ENCODE measurements at regions not wholly inside any gene's neighbourhood (a gene's known extent, or its start where the extent isn't known, plus 50 kb on each side); places are given as distances from the start of the nearest gene placed in this dataset.

DNA sequence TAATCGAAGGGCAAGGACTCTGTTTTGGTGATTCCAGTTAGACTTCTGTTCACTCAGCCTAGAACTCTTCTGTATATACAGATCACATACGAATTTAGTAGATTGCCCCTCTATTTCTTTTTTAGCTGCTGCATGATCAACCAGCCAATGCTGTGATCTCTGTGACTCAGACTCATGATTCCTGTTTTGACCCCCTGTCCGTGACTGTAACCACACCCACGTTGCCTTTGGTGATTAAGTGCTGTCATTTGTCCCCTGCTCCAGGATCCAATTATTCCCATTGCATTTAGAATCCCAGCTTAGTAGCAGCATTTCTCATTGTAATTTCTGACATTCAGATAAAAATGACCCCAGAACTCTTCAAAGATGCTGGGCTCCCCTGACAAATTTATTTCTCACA is 545.7 kb downstream of the NPIPA7 start (continued):
- no peak for TF ChIP-seq SMAD4 (CRISPR knock-in tag; IDR thresholded peaks at IDR 0.05)
- TF ChIP-seq NFYB (CRISPR knock-in tag; conservative IDR thresholded peaks at IDR 0.05; ENCODE audit: low read depth), result no peak
- no peak for TF ChIP-seq HMGA2 (CRISPR knock-in tag; IDR thresholded peaks at IDR 0.05)

DNA sequence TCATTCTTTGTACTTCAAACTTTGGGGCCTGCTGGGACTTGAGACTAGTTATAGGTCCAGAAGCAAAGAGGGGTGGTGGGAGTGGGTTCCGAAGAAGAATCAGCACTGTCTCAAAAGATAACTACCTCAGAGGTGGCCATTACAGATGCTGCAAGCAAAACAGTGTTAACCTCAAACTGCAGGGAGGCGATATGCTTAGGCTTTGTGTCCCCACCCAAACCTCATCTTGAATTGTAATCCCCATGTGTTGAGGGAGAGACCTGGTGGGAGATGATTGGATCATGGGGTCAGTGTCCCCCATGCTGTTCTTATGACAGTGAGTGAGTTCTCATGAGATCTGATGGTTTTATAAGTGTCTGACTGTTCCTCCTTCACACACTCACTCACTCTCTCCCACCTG is 545.3 kb downstream of the XYLT1 start:
- POLR2A ChIA-PET, result no interaction called here
- Mint-ChIP-seq H3K36me3 (no peaks in the 10 kb centered on the region), H3K4me1 (peaks cover 10% of the 10 kb centered on the region), H3K4me3 (no peak overlapping the region), H3K9me3 (no peaks in the 10 kb centered on the region), H3K27me3 (ENCODE audit: low read depth) (peaks cover 29% of the 10 kb centered on the region), H3K27ac (no peak overlapping the region)
- CTCF ChIA-PET, result no interaction called here
- no peak for TF ChIP-seq GABPB1 (CRISPR knock-in tag; IDR thresholded peaks at IDR 0.05)
- no peak for ATAC-seq
- no peak for DNase-seq (ENCODE audit: low spot score)

DNA sequence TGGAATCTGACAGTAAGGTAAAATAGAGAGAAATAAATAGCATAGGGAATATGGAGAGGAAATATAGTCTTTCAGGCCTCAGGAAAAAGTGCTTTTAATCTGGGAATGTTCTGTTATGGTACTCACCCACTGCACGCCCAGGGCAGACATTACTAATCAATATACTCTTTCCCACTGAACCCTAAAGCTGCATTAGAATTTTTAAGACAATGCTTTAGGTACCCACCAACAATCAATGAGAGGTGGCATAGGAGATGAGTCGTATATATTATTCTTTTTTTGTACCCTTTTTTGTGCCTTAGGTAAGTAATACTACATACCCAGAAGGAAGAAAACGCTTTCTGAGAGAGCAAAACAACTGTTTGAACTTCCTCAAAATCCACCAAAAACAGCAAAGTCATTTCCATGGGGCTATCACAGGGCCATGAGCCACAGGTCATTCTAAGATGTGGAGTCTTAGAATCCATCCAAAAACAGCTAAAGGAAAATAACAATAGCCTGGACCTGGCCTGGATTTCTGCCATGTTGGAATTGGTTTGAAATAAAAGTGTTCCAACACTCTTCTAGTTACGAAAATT is 542.1 kb downstream of the XYLT1 start:
- Mint-ChIP-seq H3K27me3 (ENCODE audit: low read depth) (peaks cover 13% of the 10 kb centered on the region), H3K36me3 (no peaks in the 10 kb centered on the region), H3K4me3 (no peak overlapping the region), H3K9me3 (no peaks in the 10 kb centered on the region), H3K27ac (no peak overlapping the region), H3K4me1 (peaks cover 6% of the 10 kb centered on the region; the same call in 1 of the 2 replicates)
- DNase-seq (ENCODE audit: low spot score) (no peak), ATAC-seq (no peak)
- ChIA-PET CTCF (no interaction called here), POLR2A (no interaction called here)
- TF ChIP-seq, protein P1, sequence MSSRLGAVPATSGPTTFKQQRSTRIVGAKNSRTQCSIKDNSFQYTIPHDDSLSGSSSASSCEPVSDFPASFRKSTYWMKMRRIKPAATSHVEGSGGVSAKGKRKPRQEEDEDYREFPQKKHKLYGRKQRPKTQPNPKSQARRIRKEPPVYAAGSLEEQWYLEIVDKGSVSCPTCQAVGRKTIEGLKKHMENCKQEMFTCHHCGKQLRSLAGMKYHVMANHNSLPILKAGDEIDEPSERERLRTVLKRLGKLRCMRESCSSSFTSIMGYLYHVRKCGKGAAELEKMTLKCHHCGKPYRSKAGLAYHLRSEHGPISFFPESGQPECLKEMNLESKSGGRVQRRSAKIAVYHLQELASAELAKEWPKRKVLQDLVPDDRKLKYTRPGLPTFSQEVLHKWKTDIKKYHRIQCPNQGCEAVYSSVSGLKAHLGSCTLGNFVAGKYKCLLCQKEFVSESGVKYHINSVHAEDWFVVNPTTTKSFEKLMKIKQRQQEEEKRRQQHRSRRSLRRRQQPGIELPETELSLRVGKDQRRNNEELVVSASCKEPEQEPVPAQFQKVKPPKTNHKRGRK (CRISPR knock-in tag; IDR thresholded peaks at IDR 0.05; ENCODE audit: borderline replicate concordance), result no peak
- TF ChIP-seq RORB (CRISPR knock-in tag; IDR thresholded peaks at IDR 0.05) (no peak), NFATC4 (CRISPR knock-in tag; IDR thresholded peaks at IDR 0.05) (no peak), TEAD1 (CRISPR knock-in tag; IDR thresholded peaks at IDR 0.05) (no peak), ZNF416 (CRISPR knock-in tag; IDR thresholded peaks at IDR 0.05) (no peak), GRHL2 (CRISPR knock-in tag; IDR thresholded peaks at IDR 0.05; ENCODE audit: insufficient replicate concordance, severe bottlenecking) (no peak), ZBTB21 (CRISPR knock-in tag; IDR thresholded peaks at IDR 0.05; ENCODE audit: borderline replicate concordance) (no peak), ETV6 (CRISPR knock-in tag; IDR thresholded peaks at IDR 0.05) (no peak)
- TF ChIP-seq, protein P2, sequence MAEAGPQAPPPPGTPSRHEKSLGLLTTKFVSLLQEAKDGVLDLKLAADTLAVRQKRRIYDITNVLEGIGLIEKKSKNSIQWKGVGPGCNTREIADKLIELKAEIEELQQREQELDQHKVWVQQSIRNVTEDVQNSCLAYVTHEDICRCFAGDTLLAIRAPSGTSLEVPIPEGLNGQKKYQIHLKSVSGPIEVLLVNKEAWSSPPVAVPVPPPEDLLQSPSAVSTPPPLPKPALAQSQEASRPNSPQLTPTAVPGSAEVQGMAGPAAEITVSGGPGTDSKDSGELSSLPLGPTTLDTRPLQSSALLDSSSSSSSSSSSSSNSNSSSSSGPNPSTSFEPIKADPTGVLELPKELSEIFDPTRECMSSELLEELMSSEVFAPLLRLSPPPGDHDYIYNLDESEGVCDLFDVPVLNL (CRISPR knock-in tag; IDR thresholded peaks at IDR 0.05; ENCODE audit: borderline replicate concordance, low read depth), result no peak
- TF ChIP-seq, protein P3, sequence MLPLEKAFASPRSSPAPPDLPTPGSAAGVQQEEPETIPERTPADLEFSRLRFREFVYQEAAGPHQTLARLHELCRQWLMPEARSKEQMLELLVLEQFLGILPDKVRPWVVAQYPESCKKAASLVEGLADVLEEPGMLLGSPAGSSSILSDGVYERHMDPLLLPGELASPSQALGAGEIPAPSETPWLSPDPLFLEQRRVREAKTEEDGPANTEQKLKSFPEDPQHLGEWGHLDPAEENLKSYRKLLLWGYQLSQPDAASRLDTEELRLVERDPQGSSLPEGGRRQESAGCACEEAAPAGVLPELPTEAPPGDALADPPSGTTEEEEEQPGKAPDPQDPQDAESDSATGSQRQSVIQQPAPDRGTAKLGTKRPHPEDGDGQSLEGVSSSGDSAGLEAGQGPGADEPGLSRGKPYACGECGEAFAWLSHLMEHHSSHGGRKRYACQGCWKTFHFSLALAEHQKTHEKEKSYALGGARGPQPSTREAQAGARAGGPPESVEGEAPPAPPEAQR (CRISPR knock-in tag; IDR thresholded peaks at IDR 0.05), result no peak
- TF ChIP-seq, protein P4, sequence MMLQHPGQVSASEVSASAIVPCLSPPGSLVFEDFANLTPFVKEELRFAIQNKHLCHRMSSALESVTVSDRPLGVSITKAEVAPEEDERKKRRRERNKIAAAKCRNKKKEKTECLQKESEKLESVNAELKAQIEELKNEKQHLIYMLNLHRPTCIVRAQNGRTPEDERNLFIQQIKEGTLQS (CRISPR knock-in tag; conservative IDR thresholded peaks at IDR 0.05), result no peak
- TF ChIP-seq, protein P5, sequence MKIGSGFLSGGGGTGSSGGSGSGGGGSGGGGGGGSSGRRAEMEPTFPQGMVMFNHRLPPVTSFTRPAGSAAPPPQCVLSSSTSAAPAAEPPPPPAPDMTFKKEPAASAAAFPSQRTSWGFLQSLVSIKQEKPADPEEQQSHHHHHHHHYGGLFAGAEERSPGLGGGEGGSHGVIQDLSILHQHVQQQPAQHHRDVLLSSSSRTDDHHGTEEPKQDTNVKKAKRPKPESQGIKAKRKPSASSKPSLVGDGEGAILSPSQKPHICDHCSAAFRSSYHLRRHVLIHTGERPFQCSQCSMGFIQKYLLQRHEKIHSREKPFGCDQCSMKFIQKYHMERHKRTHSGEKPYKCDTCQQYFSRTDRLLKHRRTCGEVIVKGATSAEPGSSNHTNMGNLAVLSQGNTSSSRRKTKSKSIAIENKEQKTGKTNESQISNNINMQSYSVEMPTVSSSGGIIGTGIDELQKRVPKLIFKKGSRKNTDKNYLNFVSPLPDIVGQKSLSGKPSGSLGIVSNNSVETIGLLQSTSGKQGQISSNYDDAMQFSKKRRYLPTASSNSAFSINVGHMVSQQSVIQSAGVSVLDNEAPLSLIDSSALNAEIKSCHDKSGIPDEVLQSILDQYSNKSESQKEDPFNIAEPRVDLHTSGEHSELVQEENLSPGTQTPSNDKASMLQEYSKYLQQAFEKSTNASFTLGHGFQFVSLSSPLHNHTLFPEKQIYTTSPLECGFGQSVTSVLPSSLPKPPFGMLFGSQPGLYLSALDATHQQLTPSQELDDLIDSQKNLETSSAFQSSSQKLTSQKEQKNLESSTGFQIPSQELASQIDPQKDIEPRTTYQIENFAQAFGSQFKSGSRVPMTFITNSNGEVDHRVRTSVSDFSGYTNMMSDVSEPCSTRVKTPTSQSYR (CRISPR knock-in tag; IDR thresholded peaks at IDR 0.05), result no peak
- TF ChIP-seq, protein P6, sequence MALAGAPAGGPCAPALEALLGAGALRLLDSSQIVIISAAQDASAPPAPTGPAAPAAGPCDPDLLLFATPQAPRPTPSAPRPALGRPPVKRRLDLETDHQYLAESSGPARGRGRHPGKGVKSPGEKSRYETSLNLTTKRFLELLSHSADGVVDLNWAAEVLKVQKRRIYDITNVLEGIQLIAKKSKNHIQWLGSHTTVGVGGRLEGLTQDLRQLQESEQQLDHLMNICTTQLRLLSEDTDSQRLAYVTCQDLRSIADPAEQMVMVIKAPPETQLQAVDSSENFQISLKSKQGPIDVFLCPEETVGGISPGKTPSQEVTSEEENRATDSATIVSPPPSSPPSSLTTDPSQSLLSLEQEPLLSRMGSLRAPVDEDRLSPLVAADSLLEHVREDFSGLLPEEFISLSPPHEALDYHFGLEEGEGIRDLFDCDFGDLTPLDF (CRISPR knock-in tag; IDR thresholded peaks at IDR 0.05), result no peak

Data from WTC11 (cell line).